H9 (cell line): ENCODE measurements at regions not wholly inside any gene's neighbourhood (a gene's known extent, or its start where the extent isn't known, plus 50 kb on each side); places are given as distances from the start of the nearest gene placed in this dataset.

ENCODE experiments used
- DNase-seq: peaks from one replicate; pipeline ENCODE4 v3.0.0-alpha.2; 2017
- H2AFZ ChIP-seq: one replicate; pipeline ENCODE4 v1.6.1; 2013; ENCODE audit warnings: mild to moderate bottlenecking, low read length, control low read depth, moderate library complexity
- H2AK5ac ChIP-seq: 2 replicates; pipeline ENCODE4 v1.6.1; 2013; ENCODE audit warnings: low read length, control low read depth, mixed read lengths; ENCODE audit not compliant: insufficient read length
- H2BK120ac ChIP-seq: one replicate; pipeline ENCODE4 v1.6.1; 2013; ENCODE audit warnings: low read depth, mild to moderate bottlenecking, low read length, control low read depth, inconsistent platforms; ENCODE audit not compliant: poor library complexity, severe bottlenecking
- H2BK12ac ChIP-seq: 2 replicates; pipeline ENCODE4 v1.6.1; 2013; ENCODE audit warnings: low read length, control low read depth, mixed read lengths, low read depth; ENCODE audit not compliant: insufficient read length
- H2BK15ac ChIP-seq: 2 replicates; pipeline ENCODE4 v1.6.1; 2013; ENCODE audit warnings: low read depth, low read length, control low read depth
- H2BK20ac ChIP-seq: one replicate; pipeline ENCODE4 v1.6.1; 2013; ENCODE audit warnings: low read depth, mild to moderate bottlenecking, low read length, control low read depth, inconsistent platforms; ENCODE audit not compliant: poor library complexity, severe bottlenecking
- H2BK5ac ChIP-seq: 2 replicates; pipeline ENCODE4 v1.6.1; 2013; ENCODE audit warnings: low read length, control low read depth, mixed read lengths; ENCODE audit not compliant: insufficient read length
- H3K14ac ChIP-seq: 2 replicates; pipeline ENCODE4 v1.6.1; 2013; ENCODE audit warnings: low read length, control low read depth; ENCODE audit not compliant: insufficient read depth
- H3K18ac ChIP-seq: 2 replicates; pipeline ENCODE4 v1.6.1; 2013; ENCODE audit warnings: low read depth, mild to moderate bottlenecking, mixed read lengths, low read length, control low read depth; ENCODE audit not compliant: insufficient read length
- H3K23ac ChIP-seq: 2 replicates; pipeline ENCODE4 v1.6.1; 2013; ENCODE audit warnings: low read length, control low read depth, mixed read lengths, low read depth; ENCODE audit not compliant: insufficient read length
- H3K23me2 ChIP-seq: 2 replicates; pipeline ENCODE4 v1.6.1; 2013; ENCODE audit warnings: low read depth, mild to moderate bottlenecking, mixed read lengths, low read length, control low read depth; ENCODE audit not compliant: insufficient read length, poor library complexity, severe bottlenecking
- H3K27ac ChIP-seq: 2 replicates; pipeline ENCODE4 v1.5.1; 2013; ENCODE audit warnings: low read length, control low read depth, mixed read lengths, low read depth; ENCODE audit not compliant: insufficient read length
- H3K27me3 ChIP-seq: 2 replicates; pipeline ENCODE4 v1.6.1; 2013; ENCODE audit warnings: low read length, control low read depth, inconsistent platforms; ENCODE audit not compliant: insufficient read depth
- H3K4ac ChIP-seq: 2 replicates; pipeline ENCODE4 v1.6.1; 2013; ENCODE audit warnings: low read depth, mild to moderate bottlenecking, control low read depth, inconsistent platforms, low read length, moderate library complexity
- H3K4me1 ChIP-seq: 2 replicates; pipeline ENCODE4 v1.6.1; 2013; ENCODE audit warnings: low read length, control low read depth, inconsistent platforms; ENCODE audit not compliant: insufficient read depth
- H3K4me2 ChIP-seq: 2 replicates; pipeline ENCODE4 v1.6.1; 2013; ENCODE audit warnings: low read length, control low read depth, mixed read lengths; ENCODE audit not compliant: insufficient read length, insufficient read depth
- H3K56ac ChIP-seq: 2 replicates; pipeline ENCODE4 v1.6.1; 2013; ENCODE audit warnings: low read depth, mild to moderate bottlenecking, mixed read lengths, low read length, control low read depth; ENCODE audit not compliant: insufficient read length
- H3K79me1 ChIP-seq: 2 replicates; pipeline ENCODE4 v1.6.1; 2013; ENCODE audit warnings: low read depth, mild to moderate bottlenecking, moderate library complexity, low read length, control low read depth, inconsistent platforms; ENCODE audit not compliant: insufficient read depth, poor library complexity, severe bottlenecking
- H3K79me2 ChIP-seq: 2 replicates; pipeline ENCODE4 v1.6.1; 2013; ENCODE audit warnings: low read length, control low read depth, inconsistent platforms; ENCODE audit not compliant: insufficient read depth
- H3K9ac ChIP-seq: 2 replicates; pipeline ENCODE4 v1.6.1; 2013; ENCODE audit warnings: low read length, control low read depth, mixed read lengths; ENCODE audit not compliant: insufficient read length; ENCODE audit errors: extremely low read depth
- H3K9me3 ChIP-seq: one replicate; pipeline ENCODE4 v1.6.1; 2013; ENCODE audit warnings: low read depth, low read length, inconsistent platforms; ENCODE audit not compliant: control insufficient read depth
- H3T11ph ChIP-seq: one replicate; pipeline ENCODE4 v1.6.1; 2013; ENCODE audit warnings: mild to moderate bottlenecking, low read length, control low read depth, inconsistent platforms
- H4K20me1 ChIP-seq: one replicate; pipeline ENCODE4 v1.6.1; 2013; ENCODE audit not compliant: control insufficient read depth, insufficient read length, insufficient read depth
- H4K5ac ChIP-seq: 2 replicates; pipeline ENCODE4 v1.6.1; 2013; ENCODE audit warnings: low read depth, mild to moderate bottlenecking, mixed read lengths, low read length, control low read depth; ENCODE audit not compliant: insufficient read length
- H4K8ac ChIP-seq: replicated peaks from 2 replicates; pipeline ENCODE4 v1.6.1; 2013; ENCODE audit warnings: low read length, control low read depth, mixed read lengths, low read depth; ENCODE audit not compliant: insufficient read length
- H4K91ac ChIP-seq: 2 replicates; pipeline ENCODE4 v1.6.1; 2013; ENCODE audit warnings: low read depth, mild to moderate bottlenecking, moderate library complexity, mixed read lengths, low read length, control low read depth; ENCODE audit not compliant: insufficient read length
- H3K27ac Mint-ChIP-seq, 3 experiments: 2 replicates in 2 of 3; 3 replicates in 1 of 3; pipeline ENCODE4 v1.8.0; 2020 to 2021; ENCODE audit warnings: mixed read lengths in 3 of 3, mild to moderate bottlenecking in 1 of 3, moderate library complexity in 1 of 3
- H3K27me3 Mint-ChIP-seq: 2 replicates; pipeline ENCODE4 v1.8.0; 2021; ENCODE audit warnings: low read depth, mild to moderate bottlenecking, moderate library complexity, mixed read lengths
- H3K36me3 Mint-ChIP-seq, 3 experiments: 2 replicates in 2 of 3; 3 replicates in 1 of 3; pipeline ENCODE4 v1.8.0; 2020 to 2021; ENCODE audit warnings: low read depth in 3 of 3, mixed read lengths in 3 of 3; ENCODE audit not compliant: insufficient read depth in 1 of 3
- H3K4me1 Mint-ChIP-seq, 2 experiments: 2 replicates each; pipeline ENCODE4 v1.8.0; 2020; ENCODE audit warnings: mixed read lengths in 2 of 2
- H3K4me3 Mint-ChIP-seq, 2 experiments: 2 replicates in 1 of 2; 3 replicates in 1 of 2; pipeline ENCODE4 v1.8.0; 2020 to 2021; ENCODE audit warnings: mild to moderate bottlenecking in 2 of 2, mixed read lengths in 2 of 2, moderate library complexity in 1 of 2
- H3K9me3 Mint-ChIP-seq, 2 experiments: 2 replicates in 1 of 2; 3 replicates in 1 of 2; pipeline ENCODE4 v1.8.0; 2020; ENCODE audit warnings: mild to moderate bottlenecking in 2 of 2, mixed read lengths in 2 of 2, moderate library complexity in 1 of 2
- CTCF ChIP-seq: fragments of 200-600 bp; sonication (generic); conservative IDR thresholded peaks from 3 replicates; pipeline ENCODE4 v1.8.0; 2021; ENCODE audit warnings: antibody characterized with exemption, mild to moderate bottlenecking
- WGBS: extraction: QIAGEN DNeasy Blood & Tissue Kit; methylation state at CpG from one replicate; pipeline ENCODE4 v1.1.7; 2013; ENCODE audit warnings: missing lambda C conversion rate, low lambda C conversion rate, mixed read lengths; ENCODE audit not compliant: insufficient read length; ENCODE audit errors: extremely low coverage; 5-methylcytosine and 5-hydroxymethylcytosine counted together

- Histone ChIP-seq H3K27me3 (no peaks in the 10 kb centered on the region), H2BK5ac (no peak overlapping the region), H3K23ac (no peak overlapping the region), H3K4ac (no peak overlapping the region), H3K4me2 (no peak overlapping the region), H3K56ac (no peak overlapping the region), H4K8ac (no peak overlapping the region), H3K14ac (no peak overlapping the region), H3T11ph (no peak overlapping the region), H3K18ac (no peak overlapping the region), H4K91ac (no peak overlapping the region), H2AK5ac (no peak overlapping the region), H3K9ac (no peak overlapping the region), H2BK120ac (no peak overlapping the region), H3K9me3 (no peaks in the 10 kb centered on the region), H3K27ac (no peak overlapping the region), H4K5ac (no peak overlapping the region), H3K23me2 (no peaks in the 10 kb centered on the region), H4K20me1 (no peaks in the 10 kb centered on the region), H2BK20ac (no peak overlapping the region), H2BK15ac (no peak overlapping the region), H3K79me1 (no peaks in the 10 kb centered on the region), H3K4me1 (no peaks in the 10 kb centered on the region), H3K79me2 (no peaks in the 10 kb centered on the region), H2AFZ (no peak overlapping the region), H2BK12ac (no peak overlapping the region)
- TF ChIP-seq CTCF: no peak
- no CpG with 5 or more reads among the region's 3 CpGs for WGBS
- Mint-ChIP-seq H3K27me3 (no peaks in the 10 kb centered on the region), H3K4me1 (no peaks in the 10 kb centered on the region), H3K27ac (no peak overlapping the region), H3K36me3 (no peaks in the 10 kb centered on the region), H3K9me3 (no peaks in the 10 kb centered on the region), H3K4me3 (no peak overlapping the region)
- DNase-seq: no peak
Measured at GRCh38 chr6:113144117-113144516, 713.0 kb upstream of the MARCKS start.
